NCI-H345 treated with DMSO at 0.1 percent for 48 hours (cell line): ENCODE measurements at regions not wholly inside any gene's neighbourhood (a gene's known extent, or its start where the extent isn't known, plus 50 kb on each side); places are given as distances from the start of the nearest gene placed in this dataset.
"Not testable (repeated sequence)": the region's sequence is repeated elsewhere in the genome, so short reads cannot be mapped to it uniquely, and the experiment has no call there.

Source experiments
- DNase-seq: peaks from one replicate; lab custom pipeline; 2025; ENCODE audit not compliant: unreplicated experiment; lab: John Stamatoyannopoulos, UW

- no peak for DNase-seq
These were observed 792.1 kb upstream of the SPRY2 start for GRCh38 chr13:81133066-81133465.

DNA sequence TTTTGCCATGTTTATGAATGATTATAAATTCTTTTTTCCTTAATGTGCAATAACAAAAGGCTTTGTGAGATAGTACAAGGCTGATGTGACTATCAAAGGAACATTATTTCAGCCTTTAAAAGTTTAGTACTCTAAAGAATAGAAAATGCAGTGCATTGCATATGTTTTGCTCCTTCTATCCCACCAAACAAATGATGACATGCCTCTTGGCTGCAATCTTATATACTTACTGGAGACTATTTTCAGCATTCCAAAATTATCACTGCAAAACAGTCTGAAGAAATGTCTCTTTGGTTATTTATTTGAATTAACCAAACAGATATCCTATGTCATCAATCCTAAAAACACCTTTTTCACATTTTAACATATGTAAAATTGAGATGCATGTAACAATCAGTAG is 776.5 kb upstream of the SPRY2 start:
- DNase-seq, result no peak

DNA sequence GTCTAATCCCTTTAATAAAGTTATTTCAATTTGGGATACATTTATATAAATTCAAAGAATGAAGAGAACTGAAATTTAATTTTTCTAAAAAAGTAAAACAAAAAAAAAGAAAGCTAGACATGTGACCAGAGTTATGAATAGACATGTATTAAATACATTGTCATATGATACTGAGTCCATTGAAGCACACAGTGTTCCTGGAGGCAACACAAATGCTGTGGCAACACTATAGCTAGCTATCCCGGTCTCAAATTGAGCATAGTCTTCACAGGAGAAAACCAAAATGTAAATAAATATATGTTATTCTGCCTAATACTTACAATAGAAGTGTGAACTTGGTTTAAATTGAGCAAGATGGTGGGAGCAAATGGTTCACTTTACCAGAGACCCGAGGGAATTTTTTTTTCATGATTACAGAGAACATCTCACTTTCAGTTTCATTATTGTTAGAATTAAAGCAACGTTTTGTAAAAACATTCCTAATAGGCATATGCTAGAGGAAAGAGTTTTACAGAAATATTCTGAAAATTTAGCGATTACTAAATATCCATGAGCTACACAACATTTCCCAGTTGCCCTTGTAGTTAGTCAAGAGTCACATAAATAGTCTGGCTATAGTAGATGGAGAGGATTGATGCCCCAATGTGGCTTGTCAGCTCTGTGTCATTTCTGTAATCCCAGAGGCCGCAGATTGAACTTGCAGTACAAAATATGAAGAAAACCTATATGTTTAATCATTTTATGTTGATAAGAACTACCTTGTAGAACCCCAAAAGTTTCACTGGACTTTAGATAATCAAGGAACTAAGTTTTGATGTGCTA is 775.7 kb upstream of the SPRY2 start:
- DNase-seq, result no peak

- DNase-seq, result no peak
These were observed 768.1 kb upstream of the SPRY2 start for GRCh38 chr13:81109026-81109425.

DNA sequence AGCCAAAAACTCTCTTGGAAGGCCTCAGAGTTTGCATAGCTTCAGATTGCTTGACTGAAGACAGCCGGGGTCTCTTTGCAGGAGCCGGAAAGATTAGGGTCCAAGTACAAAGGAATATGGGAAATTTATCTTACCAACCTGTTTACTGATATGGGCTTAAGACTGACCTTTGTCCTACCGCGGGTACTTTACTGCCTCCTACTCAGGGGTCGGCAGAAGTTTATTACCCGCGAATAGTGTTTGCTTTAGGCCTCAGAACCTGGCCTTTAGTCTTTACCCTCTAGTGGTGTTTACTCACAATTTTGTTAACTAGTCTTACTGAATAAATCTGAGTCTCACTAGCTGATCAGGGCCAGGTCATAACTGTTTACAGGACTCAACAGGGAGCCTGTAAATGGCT is 765.4 kb upstream of the SPRY2 start:
- no peak for DNase-seq

GRCh38 chr13:81104035-81104715 is 763.2 kb upstream of the SPRY2 start:
- DNase-seq, result no peak

DNA sequence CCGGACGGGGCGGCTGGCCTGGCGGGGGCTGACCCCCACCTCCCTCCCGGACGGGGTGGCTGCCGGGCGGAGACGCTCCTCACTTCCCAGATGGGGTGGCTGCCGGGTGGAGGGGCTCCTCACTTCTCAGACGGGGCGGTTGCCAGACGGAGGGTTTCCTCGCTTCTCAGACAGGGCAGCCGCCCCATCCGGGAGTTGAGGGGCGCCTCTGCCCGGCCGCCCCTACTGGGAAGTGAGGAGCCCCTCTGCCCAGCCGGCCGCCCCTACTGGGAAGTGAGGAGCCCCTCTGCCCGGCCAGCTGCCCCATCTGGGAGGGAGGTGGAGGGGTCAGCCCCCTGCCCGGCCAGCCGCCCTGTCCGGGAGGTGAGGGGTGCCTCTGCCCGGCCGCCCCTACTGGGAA is 761.1 kb upstream of the SPRY2 start:
- not testable (repeated sequence) for DNase-seq

GRCh38 chr13:81089371-81090157 is 748.6 kb upstream of the SPRY2 start:
- no peak for DNase-seq

DNA sequence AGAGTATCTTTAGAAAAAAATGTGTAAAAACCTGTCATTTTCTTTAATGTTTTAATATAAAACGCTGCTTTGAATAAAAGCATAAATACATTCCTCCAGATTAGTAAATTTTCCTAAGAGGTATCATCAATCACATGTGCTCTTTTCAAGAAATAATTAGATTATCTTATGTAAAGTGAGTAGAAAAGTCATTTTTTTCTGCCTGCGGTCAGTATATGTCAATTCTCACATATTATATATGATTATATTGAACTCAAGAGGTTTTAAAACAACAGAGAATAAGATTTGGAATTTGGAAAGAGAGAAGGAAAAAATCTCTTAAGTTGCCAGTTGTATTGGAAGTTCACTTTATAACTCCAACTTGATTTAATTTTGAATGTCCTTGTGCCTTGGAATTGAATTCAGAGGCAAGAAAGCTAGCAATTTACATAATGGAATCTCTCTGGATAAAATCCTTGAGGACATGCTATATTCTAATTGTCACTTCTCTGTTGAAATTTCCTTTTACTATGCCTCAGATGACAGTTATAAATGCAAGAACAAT is 740.1 kb upstream of the SPRY2 start:
- DNase-seq, result no peak

- DNase-seq, result no peak
These were observed 737.1 kb upstream of the SPRY2 start for GRCh38 chr13:81078048-81078447.

GRCh38 chr13:81069822-81070221 is 728.9 kb upstream of the SPRY2 start:
- not testable (repeated sequence) for DNase-seq

DNA sequence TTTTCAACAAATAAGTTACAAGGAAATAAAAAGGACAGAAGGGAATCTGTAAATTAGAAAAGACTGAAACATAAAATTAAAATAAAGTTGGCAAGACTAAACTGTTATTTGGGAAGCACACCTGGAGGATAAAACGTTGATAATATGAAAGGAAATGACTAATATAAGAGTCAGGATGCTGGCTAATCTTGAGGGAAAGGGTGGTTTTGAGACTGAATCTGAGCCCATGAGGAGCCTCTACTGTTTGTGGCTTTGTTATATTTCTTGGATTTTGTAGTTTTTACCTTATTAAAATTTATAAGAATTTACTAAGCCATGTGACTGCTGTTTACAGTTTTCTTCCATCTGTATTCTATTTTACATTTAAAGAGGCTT is 718.0 kb upstream of the SPRY2 start:
- DNase-seq, result no peak

GRCh38 chr13:81058211-81058915 is 717.4 kb upstream of the SPRY2 start:
- DNase-seq, result no peak

DNA sequence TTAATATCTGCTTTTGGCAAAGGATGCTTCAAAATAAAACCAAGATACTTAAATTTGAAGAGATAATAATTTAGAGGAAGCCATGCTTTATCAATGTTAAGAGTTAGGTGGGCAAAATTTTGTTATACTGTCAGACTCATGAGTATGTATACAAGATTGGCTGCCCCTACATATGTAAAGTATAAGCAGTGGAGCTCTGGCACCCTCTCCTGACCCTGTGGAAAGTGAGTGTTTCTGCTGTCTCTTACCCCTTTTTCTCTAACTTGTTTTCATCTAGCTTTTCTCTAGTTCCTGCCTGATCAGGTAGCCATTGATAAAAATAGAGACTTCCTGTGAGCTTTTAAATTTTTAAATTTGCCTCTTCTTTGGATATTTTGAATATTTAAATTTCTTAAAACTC is 710.9 kb upstream of the SPRY2 start:
- DNase-seq, result no peak

DNA sequence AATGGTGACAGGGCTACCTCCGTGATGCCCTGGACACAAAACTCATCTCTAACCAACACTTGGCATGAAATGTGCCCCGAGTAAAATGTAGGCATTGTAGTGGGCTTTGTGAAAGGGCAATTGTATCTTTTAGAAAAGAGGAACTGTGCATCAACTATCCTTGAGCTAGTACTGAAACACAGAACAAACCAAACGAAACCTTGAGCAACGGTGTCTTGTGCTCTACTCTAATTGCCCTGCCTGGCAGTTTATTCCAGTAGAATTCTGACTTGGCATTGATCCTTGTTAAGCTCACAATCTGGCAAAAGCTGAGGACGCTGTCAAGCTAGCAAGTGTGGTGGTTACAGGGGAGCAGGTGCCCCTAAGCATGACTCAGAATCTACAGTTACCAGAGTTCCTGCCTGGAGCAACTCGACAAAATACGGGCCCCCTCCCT is 707.1 kb upstream of the SPRY2 start:
- DNase-seq, result no peak

DNA sequence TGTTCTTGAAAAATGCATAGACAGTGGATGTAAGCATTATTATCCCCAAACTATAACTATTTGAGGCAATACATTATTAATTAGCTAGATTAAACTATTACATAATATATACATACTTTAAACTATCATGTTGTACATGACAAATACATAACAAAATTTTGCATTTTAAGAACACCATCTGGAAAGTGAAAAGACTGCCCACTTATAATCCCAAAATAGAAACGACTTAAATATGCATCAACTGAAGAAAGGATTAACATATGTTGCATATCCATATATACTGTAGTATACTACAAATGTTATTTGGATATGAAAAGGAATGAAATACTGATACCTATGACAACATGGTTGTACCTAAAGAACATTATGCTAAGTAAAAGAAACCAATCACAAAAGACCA is 700.8 kb upstream of the SPRY2 start:
- no peak for DNase-seq

- DNase-seq, result no peak
These were observed 691.1 kb upstream of the SPRY2 start for GRCh38 chr13:81031996-81032395.

DNA sequence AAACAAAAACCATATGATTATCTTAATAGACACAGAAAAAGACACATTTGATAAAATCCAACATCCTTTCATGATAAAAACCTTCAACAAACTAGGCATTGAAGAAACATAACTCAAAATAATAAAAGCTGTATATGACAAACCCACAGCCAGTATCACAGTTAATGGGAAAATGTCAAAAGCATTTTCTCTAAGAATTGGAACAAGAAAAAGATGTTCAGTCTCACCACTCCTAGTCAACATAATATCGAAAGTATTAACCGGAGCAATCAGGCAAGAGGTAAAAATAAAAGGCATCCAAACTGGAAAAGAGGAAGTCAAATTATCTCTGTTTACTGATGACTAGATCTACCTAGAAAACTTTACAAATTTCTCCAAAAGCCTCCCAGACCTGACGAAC is 684.2 kb upstream of the SPRY2 start:
- no peak for DNase-seq

DNA sequence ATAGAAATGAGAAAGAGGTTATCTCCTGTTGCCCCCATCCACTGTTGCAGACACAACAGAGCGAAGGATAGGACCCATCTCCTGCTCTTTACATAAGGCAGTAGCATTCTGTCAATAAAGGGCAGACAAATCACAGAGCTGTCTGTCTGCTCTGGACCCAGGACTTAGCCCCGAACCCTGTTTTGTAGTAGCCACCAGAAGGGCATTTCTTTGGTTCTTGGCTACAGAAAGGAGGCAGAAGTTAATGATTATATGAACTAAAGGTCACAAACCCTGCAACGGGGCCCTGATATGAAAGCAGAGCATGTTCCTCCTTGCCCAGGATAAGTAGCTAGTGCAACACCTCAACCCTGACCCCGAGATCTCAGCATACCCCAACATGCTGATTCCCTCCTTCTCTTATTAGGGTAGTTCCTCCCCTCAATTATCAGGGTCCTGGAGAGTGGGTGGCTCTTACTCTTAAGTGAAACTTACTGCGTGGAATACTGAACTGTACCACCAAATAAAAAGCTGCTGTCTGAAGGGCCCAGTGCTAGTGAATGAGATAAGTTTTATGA is 680.4 kb upstream of the SPRY2 start:
- no peak for DNase-seq

DNA sequence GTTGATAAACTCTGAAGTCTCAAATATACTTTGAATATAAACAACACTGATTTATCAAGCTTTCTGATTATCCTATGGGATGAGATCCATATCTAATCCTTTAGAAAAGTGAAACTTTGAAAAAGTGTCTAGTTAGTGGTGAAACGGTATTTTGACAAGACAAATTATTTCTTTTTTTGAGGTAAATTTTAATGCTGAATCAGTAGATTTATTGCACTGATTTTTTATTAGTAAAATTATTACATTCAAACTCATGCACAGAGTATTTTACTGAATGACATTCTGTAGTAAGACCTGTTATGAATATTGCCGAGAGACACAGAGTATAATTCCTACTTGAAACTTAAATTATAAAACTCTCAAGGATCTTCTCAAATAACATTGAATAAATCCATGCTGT is 679.1 kb upstream of the SPRY2 start:
- no peak for DNase-seq

- DNase-seq, result no peak
These were observed 678.0 kb upstream of the SPRY2 start for GRCh38 chr13:81018936-81019335.
